Omental fat pad (tissue), 3 donors: ENCODE measurements at regions not wholly inside any gene's neighbourhood (a gene's known extent, or its start where the extent isn't known, plus 50 kb on each side); places are given as distances from the start of the nearest gene placed in this dataset.

Experiments used
- ATAC-seq: fragments of 150-250 bp; one replicate; pipeline ENCODE4 v1.9.1; 2016; ENCODE audit warnings: mild to moderate bottlenecking, moderate library complexity; ENCODE audit not compliant: low FRiP score
- DNase-seq: peaks from one replicate; pipeline ENCODE4 v3.0.0-alpha.2; 2019; ENCODE audit warnings: low spot score
- TF ChIP-seq, protein P1 (sequence below), 3 donors: fragments of 450-650 bp; IDR thresholded peaks; one replicate each; pipeline ENCODE4 v1.5.1; 2016 to 2017; ENCODE audit warnings: antibody characterized with exemption in 3 of 3, mild to moderate bottlenecking in 3 of 3, moderate library complexity in 2 of 3

DNA sequence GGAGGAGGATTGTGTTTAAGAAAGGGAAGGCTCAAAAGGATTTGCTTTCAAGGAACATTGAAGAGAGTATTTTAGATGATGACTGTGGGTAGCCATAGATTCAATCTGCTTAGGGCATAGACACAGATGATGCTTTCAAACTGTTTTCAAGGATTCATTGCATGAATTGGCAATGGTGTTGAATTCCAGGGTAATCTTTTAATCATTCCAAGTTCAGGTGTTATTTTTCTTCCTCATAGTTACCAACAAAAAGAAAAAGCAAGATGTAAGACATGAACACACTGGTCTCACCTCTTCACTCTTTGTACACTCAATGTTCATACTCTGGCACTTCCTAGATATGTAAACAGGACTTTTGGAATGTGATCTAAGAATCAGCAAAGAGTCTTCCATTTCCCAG lies 167.0 kb upstream of the RHOBTB1 start:
- DNase-seq: no peak
- no peak for ATAC-seq
- TF ChIP-seq, protein P1, sequence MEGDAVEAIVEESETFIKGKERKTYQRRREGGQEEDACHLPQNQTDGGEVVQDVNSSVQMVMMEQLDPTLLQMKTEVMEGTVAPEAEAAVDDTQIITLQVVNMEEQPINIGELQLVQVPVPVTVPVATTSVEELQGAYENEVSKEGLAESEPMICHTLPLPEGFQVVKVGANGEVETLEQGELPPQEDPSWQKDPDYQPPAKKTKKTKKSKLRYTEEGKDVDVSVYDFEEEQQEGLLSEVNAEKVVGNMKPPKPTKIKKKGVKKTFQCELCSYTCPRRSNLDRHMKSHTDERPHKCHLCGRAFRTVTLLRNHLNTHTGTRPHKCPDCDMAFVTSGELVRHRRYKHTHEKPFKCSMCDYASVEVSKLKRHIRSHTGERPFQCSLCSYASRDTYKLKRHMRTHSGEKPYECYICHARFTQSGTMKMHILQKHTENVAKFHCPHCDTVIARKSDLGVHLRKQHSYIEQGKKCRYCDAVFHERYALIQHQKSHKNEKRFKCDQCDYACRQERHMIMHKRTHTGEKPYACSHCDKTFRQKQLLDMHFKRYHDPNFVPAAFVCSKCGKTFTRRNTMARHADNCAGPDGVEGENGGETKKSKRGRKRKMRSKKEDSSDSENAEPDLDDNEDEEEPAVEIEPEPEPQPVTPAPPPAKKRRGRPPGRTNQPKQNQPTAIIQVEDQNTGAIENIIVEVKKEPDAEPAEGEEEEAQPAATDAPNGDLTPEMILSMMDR (IDR thresholded peaks at IDR 0.05): no peak

- ATAC-seq (no peak), DNase-seq (no peak)
- TF ChIP-seq, protein P1 (IDR thresholded peaks at IDR 0.05): no peak
Measured at GRCh38 chr10:61110188-61110844, 166.3 kb upstream of the RHOBTB1 start.

DNA sequence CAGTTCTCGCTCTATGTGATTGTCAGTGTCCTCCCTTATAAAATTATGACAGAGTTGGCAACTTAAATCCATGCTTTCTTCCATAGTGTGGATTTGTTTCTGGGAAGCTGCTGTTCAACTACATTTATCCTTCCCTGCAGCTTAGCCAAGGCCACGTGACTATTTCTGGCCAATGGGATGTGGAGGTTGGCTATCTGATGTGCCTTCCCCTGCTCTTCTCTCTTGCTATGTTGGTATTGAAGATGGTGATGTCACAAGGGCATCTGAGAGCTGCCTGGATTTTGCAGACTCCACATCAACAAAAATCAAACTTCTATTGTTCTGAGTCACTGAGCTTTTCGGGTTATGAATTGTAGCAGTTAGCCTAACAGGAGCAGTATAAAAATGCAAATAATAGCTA lies 164.9 kb upstream of the RHOBTB1 start:
- DNase-seq (no peak), ATAC-seq (no peak)
- TF ChIP-seq, protein P1 (IDR thresholded peaks at IDR 0.05): no peak

DNA sequence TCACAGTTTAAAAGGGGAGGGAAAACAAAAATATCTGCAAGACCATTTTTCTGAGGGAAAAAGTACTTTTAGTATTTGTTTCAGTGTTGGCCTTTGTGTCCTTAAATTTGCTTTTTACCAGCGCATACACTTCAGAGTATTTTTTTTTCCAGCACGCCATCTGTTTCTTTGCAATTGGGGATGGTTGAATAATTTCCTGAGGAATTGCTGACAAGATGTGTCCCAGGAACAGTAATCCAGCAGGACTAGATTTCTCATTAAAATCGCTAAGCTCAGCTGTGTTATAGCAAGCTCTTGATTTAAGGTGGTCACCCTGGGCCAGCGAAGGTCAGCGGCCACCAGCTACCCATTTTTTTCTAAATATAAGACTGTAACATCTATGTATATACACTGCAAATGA lies 156.9 kb upstream of the RHOBTB1 start:
- DNase-seq (no peak), ATAC-seq (no peak)
- TF ChIP-seq, protein P1 (IDR thresholded peaks at IDR 0.05): no peak

- no peak for DNase-seq
- TF ChIP-seq, protein P1 (IDR thresholded peaks at IDR 0.05): no peak
- ATAC-seq: no peak
Measured at GRCh38 chr10:61099756-61100155, 155.8 kb upstream of the RHOBTB1 start.

DNA sequence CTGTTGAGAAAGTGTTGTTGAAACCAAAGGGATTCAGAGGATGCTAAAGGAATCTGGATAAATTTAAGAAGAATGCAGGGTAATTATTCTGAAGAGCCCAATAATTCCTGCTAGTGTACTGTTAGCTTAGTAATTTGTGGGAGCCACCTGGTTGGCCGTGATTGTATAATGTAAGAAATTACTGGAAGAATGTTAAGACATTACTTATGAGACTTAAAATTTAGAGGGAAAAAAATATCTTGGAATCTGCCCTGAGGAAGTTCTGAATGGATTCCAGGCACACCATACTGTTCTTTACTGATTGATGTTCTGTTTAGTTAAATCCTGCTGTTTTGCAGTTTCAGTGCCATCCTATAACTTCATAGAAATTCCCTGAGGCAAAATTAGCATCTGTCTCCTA lies 155.0 kb upstream of the RHOBTB1 start:
- TF ChIP-seq, protein P1 (IDR thresholded peaks at IDR 0.05): no peak
- no peak for ATAC-seq
- no peak for DNase-seq

GRCh38 chr10:61097026-61097425 lies 153.0 kb upstream of the RHOBTB1 start:
- DNase-seq (no peak), ATAC-seq (no peak)
- TF ChIP-seq, protein P1 (IDR thresholded peaks at IDR 0.05): no peak
